OCI-M1 (cell line): ENCODE measurements at regions not wholly inside any gene's neighbourhood (a gene's known extent, or its start where the extent isn't known, plus 50 kb on each side); places are given as distances from the start of the nearest gene placed in this dataset.
A peak's percentile ranks its signal among the peaks of the same experiment; 100 is the strongest.
"Not testable (repeated sequence)": the region's sequence is repeated elsewhere in the genome, so short reads cannot be mapped to it uniquely, and the experiment has no call there.

Experiments
- DNase-seq: peaks from one replicate; lab custom pipeline; 2025; lab: John Stamatoyannopoulos, UW

GRCh38 chr17:33944412-33944811 lies 310.7 kb upstream of the CCL2 start:
- DNase-seq: no peak

- no peak for DNase-seq
These were observed 310.3 kb upstream of the CCL2 start for GRCh38 chr17:33944826-33945225.

- DNase-seq: peak; percentile 29
These were observed 309.2 kb upstream of the CCL2 start for GRCh38 chr17:33945646-33946546.

- no peak for DNase-seq
These were observed 307.3 kb upstream of the CCL2 start for GRCh38 chr17:33947762-33948161.

- no peak for DNase-seq
These were observed 306.8 kb upstream of the CCL2 start for GRCh38 chr17:33948309-33948708.

- peak; percentile 78 for DNase-seq
These were observed 306.0 kb upstream of the CCL2 start for GRCh38 chr17:33949100-33949499.

GRCh38 chr17:33950061-33950460 lies 305.0 kb upstream of the CCL2 start:
- no peak for DNase-seq

- DNase-seq: no peak
These were observed 302.7 kb upstream of the CCL2 start for GRCh38 chr17:33952425-33952824.

- no peak for DNase-seq
These were observed 300.5 kb upstream of the CCL2 start for GRCh38 chr17:33954597-33954996.

- DNase-seq: no peak
These were observed 299.6 kb upstream of the CCL2 start for GRCh38 chr17:33955461-33955860.

GRCh38 chr17:33959098-33959497 lies 296.0 kb upstream of the CCL2 start:
- not testable (repeated sequence) for DNase-seq

- DNase-seq: peak; percentile 38
These were observed 292.0 kb upstream of the CCL2 start for GRCh38 chr17:33962857-33963655.

- DNase-seq: peak; percentile 86
These were observed 290.6 kb upstream of the CCL2 start for GRCh38 chr17:33964344-33964979.

GRCh38 chr17:33966410-33967059 lies 288.6 kb upstream of the CCL2 start:
- peak; percentile 51 for DNase-seq

GRCh38 chr17:33967608-33968349 lies 287.3 kb upstream of the CCL2 start:
- DNase-seq: no peak

- DNase-seq: peak; percentile 7
These were observed 286.6 kb upstream of the CCL2 start for GRCh38 chr17:33968350-33969044.

- DNase-seq: no peak
These were observed 284.8 kb upstream of the CCL2 start for GRCh38 chr17:33970279-33970678.

- DNase-seq: no peak
These were observed 282.3 kb upstream of the CCL2 start for GRCh38 chr17:33972763-33973162.

- no peak for DNase-seq
These were observed 281.6 kb upstream of the CCL2 start for GRCh38 chr17:33973491-33973890.

GRCh38 chr17:33974276-33974675 lies 280.8 kb upstream of the CCL2 start:
- no peak for DNase-seq

- no peak for DNase-seq
These were observed 278.3 kb upstream of the CCL2 start for GRCh38 chr17:33976831-33977230.
